ENCODE measurements at regions not wholly inside any gene's neighbourhood (a gene's known extent, or its start where the extent isn't known, plus 50 kb on each side); places are given as distances from the start of the nearest gene placed in this dataset.

GRCh38 chr2:9150568-9150900, 56.1 kb upstream of the ASAP2 start:
- no peak for TF ChIP-seq POLR2A (IDR thresholded peaks at IDR 0.05)
- no peak for TF ChIP-seq CTCF (IDR thresholded peaks at IDR 0.05)
- no peak for TF ChIP-seq EP300 (IDR thresholded peaks at IDR 0.05; ENCODE audit: low read depth)
- TF ChIP-seq POLR2AphosphoS5 (IDR thresholded peaks at IDR 0.05): no peak

Data from transverse colon (tissue), 4 donors.